Astrocyte (in vitro differentiated cells and primary cell): ENCODE measurements at regions not wholly inside any gene's neighbourhood (a gene's known extent, or its start where the extent isn't known, plus 50 kb on each side); places are given as distances from the start of the nearest gene placed in this dataset.
"Not testable (repeated sequence)": the region's sequence is repeated elsewhere in the genome, so short reads cannot be mapped to it uniquely, and the experiment has no call there.

Source experiments
- CTCF ChIP-seq: IDR thresholded peaks from 2 replicates; pipeline ENCODE4 v1.5.1; 2011; ENCODE audit warnings: low read depth, mild to moderate bottlenecking, inconsistent platforms, low read length, moderate library complexity; ENCODE audit not compliant: insufficient read depth
- EZH2 ChIP-seq: IDR thresholded peaks from 2 replicates; pipeline ENCODE4 v1.6.1; 2012; ENCODE audit warnings: mild to moderate bottlenecking, low read length, inconsistent platforms; ENCODE audit not compliant: insufficient read depth

- not testable (repeated sequence) for TF ChIP-seq EZH2, CTCF
Measured at GRCh38 chr6:19612672-19613466, 224.3 kb upstream of the ID4 start.
